Inflammatory macrophage treated with lipopolysaccharide for 4 hours (primary cell): ENCODE measurements at regions not wholly inside any gene's neighbourhood (a gene's known extent, or its start where the extent isn't known, plus 50 kb on each side); places are given as distances from the start of the nearest gene placed in this dataset.

Source experiments
- DNase-seq: peaks from one replicate; pipeline ENCODE4 v3.0.0-alpha.2; 2020

DNA sequence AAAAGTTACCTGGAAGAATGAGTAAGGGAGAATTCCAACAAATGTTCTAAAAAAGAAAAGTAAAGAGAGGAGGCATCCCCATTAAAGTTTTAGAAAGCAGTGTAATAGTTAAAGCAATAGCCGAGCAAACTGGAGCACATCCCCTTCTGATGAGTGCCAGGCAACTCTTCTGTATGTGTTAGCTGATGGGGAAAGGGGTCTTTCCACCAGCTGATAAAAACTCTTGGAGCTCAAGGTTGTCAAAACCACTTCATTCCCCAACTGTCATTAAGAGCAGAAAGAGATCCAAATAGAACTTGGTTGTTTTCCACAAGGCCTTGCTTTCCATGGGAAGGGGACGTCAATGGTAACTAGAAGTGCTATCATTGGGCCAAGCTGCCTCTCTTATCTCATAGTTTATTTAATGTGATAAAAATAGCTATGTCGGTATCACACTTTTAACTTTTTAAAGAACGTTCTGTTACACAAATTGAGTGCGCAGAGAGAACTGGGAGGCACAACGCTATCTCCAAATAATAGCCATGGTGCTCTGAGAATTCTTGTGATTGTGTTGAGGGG, 116.9 kb downstream of the POLR2M start:
- no peak for DNase-seq

DNA sequence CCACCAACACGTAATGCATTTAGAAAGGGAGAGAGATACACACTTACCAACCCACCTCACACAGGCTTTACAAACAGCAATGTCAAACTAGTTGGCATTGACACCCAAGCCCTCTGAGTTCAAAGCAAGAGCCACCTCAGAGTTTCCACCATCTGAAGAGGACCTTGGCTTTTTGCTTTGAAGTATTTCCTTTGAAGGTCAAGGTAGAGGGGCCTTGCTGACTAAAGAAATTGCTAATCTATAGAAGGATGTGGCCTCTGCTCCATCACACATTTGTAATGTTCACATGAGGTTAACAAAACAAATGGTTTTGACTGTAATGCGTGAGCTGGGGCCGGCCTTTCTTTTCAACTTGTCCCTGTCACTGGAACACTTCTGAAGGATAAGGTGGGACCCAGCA, 117.7 kb downstream of the POLR2M start:
- DNase-seq = no peak

DNA sequence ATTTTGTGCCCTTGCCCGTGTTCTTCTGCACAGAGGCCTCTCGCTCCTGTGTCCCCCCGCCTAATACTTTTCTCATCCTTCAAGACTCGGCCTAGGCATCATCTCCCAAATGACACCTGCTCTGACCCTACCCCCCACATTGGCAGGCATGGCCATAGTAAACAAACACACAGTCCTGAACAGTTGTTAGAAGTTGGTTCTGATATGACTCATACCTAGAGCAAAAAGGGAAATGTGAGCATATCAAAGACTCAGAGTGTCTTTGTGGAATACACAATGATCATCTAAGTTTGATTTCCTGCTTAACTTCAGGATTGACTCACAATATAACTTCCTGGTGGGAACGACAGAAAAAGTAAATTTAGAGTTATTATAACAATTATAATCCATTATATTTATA, 120.5 kb downstream of the POLR2M start:
- no peak for DNase-seq

DNA sequence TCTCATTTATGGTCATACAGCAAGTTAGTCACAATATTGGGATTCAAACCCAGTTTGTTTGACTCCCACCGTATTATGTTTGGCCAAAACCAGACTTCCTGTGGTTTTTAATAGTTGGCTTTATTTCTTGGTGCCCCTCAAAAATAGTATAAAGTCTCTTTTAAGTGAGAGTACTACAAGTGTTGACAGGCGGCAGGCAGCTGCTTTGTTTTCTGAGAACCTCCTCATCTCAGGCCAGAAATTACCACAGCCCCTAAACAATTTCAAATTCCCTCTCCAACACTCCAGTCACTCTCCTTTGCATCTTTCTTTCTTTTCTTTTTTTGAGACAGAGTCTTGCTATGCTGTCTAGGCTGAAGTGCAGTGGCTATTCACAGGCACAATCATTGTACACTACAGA, 121.5 kb downstream of the POLR2M start:
- no peak for DNase-seq

DNA sequence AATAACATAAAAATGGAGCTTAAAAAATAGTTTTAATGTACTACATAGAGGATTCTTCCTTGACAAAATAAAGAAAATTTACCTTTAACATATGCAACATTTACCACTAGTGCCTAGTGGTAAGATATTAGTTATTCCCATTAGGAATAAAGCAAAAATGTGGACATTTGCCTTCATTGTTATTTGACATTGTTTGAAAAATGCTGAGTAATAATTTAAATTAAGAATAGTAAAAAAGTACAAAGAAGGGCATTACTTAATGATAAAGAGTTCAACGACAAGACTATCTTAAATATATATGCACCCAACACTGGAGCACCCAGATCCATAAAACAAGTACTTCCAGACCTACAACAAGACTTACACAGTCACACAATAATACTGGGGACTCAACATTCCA, 125.7 kb downstream of the POLR2M start:
- DNase-seq = no peak

DNA sequence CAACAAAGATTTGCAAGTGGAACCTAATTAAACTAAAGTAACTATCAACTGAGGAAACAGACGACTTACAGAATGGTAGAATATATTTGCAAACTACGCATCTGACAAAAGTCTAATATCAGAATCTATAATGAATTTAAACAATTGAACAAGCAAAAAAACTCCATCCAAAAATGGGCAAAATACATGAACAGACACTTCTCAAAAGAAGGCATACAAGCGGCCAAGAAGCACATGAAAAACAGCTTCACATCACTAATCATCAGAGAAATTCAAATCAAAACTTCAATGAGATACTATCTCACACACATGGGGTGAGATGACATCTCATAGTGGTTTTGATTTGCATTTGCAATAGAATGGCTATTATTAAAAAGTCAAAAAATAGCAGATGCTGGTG, 128.6 kb downstream of the POLR2M start:
- DNase-seq = no peak

DNA sequence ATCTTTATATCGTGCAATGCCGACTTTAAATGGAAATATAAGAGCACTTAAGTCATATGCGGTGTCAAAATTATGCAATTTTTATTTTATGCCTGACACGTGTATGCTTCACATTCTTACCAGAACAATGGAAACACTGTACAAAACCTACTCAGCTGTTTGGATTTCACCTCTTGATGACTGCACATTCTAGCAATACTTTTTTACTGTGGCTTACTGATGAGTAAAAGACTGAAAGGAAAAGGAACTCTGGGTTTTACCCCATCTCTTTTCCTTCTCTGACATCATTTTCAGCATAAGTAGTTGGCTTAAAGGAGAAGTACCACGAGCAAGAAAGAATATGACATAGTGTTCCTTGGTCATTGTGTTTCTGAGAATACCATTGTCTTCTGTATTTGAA, 142.8 kb downstream of the POLR2M start:
- DNase-seq = peak; percentile 48

DNA sequence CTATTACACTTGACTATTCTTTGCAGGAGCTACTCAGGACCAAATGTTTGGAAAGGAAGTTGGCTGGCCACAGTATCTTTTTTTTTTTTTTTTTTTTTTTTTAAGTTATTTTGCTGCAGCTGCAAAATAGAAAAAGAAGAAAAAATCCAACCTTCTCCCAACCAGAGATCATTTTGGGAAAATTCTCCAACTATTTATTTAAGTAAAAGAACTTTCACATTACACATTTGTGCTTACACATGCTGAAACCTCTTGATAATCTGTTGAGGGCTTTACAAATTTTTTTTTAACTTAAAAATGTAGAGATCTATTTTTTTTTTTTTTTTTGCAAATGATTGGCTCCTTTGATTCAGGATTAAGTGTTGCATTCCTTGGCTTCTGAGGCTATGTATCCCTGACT, 148.0 kb downstream of the POLR2M start:
- no peak for DNase-seq

DNA sequence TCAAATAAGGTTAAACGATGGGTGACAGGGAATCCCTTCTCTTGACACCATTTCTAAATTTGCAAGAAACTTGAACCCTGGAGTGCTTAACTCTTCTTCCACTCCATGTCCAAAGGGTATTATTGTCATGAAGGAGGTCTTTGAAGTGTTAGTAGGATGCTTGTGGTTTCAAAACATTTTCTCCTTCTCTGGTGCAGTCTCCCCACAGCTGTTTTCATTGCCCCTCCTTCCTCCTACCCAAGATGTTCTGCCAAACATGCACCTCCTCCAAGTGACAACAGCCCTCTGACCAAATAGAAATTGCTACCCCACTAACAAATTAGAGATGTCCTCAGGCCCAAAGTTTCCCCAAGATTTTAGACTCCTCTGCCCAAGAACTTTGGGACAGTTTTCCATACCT, 151.4 kb downstream of the POLR2M start:
- DNase-seq = no peak

DNA sequence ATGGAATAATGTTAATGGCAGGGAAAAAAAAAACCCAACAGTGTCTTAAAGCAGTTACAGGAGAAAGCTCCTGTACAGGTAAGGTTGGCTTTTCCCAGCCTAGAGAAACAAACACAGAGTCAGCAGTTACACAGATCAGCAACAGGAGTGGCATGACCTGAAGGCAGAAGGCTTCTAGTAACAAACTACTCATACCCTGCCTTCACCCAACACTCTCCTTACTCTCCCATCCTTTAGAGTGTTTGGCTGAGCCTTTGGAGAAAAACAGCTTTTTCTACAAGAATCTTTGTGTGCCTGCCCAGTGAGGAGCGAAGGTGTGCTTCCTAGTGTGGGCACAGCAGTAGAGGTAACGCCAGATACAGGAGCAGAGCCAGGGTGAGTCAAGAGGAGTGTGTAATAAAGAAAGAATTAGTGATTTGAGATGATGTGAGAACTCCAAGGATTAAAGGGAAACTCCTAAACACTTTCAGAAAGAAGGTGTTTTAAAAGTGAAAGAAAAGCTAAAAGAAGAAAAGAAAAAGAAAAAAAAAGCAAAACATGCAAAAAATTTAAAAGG, 152.7 kb downstream of the POLR2M start:
- no peak for DNase-seq

DNA sequence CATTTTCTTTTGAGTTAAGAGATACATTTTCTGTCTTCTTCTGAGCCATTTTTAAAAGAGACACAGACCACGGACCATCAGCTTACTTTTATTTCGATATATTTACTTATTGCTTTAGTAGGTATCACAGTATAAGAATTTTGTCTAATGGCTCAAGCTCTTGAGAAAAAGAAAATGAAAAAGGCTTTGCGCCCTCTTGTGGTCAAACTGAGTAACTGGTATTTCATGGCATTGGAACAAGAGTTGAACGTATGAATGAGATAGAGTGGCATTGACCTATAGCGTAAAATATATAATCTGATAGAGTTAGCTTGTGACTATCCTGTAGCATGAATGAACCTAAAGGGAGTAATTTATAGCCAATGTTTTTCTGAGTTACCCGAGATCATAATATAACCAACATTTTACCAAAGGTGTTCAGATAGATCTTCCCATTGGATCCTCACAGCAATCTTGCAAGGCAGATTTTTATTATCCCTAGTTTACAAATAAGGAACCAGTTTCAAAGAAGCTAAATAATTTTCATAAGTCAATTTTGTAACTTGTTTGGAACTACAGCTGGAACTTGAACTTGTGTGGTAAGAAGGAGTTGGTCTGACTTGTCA, 154.6 kb downstream of the POLR2M start:
- peak; percentile 55 for DNase-seq

DNA sequence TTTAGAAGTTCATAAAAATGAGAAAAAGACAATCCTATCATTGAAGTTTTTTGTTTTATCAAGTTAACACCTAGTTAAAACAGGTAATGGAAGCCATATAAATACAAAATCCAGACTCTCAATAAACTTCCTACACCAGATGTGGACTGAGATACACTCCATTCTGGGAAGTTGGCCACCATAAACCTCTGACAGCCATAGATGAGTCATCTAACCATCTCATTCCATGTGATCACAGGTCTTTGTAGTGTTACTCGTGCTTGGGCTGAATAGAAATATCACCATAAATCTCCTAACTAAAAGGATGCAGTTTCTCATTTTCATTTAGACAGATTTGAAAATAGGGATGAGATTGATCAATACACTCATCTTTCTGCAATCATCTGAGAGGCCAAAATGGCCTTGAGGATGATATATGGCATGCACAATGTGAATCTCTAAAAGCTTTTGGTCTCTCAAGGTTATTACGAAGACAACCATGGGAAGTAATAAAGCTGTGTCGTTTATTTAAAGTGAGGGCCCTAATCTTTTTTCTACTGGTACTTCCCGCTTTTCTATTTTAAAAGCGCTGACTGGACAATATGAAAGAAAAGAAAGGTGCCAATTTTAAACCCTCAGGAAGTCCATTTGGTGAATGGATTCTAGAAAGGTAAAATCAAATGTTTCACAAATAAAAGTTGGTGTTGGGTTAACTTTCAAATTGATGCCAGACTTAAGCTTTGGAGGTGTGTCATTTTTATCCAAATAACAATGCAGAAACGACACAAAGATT, 155.5 kb downstream of the POLR2M start:
- peak; percentile 30 for DNase-seq

DNA sequence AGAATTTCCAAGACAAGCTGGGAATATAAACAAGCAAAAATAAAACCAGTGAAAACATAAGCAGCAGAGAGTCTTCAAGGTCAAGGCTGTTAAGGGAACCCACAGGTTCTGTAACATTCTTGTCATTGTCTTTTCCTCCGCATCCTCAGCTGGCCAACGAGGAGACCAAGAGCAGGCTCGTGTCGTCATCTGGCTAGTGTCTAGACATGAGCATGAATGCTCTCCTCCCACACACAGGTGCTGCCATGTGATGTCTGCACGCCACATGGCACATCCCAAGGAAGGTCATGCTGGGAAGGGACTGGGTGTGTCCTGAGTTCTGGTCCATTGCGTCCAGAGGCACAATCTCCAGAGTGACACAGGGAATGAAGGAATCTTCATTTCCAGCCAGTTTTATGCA, 156.2 kb downstream of the POLR2M start:
- DNase-seq = no peak

DNA sequence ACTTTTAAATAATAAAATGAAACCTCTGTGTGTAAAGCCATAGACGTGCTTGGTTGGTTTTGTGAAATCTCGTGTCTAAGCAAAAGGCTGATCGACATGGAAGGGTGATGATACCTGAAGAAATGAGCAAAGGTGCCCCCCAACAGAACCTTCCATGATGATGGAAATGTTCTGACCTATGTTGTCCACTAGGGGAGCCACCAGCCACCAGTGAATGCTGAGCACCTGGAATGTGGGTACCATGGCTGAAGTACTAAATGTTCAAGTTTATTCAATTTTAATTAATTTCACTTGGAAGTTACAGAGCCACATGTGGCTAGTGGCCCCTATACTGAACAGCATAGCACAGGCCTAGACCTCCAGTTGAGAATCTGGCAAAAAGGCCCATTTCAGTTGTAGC, 158.8 kb downstream of the POLR2M start:
- no peak for DNase-seq

DNA sequence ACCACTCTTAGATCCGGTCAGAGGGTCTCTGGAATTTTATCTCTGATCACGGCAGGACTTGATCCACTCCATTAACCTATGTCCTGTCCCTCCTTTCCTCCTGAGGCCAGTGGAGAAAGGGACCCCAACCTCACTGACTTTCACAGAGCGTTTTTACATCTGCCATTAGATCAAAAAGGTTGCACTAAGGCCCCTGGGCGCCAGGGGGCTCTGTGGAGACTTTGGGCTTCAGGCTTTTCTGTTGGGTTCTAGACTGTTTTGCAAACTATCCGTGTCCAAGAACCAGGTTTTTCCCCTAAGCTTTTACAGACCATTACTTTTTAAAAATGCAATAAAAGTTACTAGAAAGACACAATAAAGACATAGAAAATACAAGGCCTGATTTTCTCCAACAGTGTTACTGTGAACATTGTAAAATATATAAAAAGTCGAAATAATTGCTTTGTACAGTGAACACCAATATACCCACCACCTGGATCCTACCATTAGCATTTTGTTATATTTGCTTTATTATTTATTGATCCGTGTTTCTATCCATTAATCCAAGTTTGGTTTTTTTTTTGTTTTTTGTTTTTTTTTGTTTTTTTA, 159.7 kb downstream of the POLR2M start:
- DNase-seq = peak; percentile 65

DNA sequence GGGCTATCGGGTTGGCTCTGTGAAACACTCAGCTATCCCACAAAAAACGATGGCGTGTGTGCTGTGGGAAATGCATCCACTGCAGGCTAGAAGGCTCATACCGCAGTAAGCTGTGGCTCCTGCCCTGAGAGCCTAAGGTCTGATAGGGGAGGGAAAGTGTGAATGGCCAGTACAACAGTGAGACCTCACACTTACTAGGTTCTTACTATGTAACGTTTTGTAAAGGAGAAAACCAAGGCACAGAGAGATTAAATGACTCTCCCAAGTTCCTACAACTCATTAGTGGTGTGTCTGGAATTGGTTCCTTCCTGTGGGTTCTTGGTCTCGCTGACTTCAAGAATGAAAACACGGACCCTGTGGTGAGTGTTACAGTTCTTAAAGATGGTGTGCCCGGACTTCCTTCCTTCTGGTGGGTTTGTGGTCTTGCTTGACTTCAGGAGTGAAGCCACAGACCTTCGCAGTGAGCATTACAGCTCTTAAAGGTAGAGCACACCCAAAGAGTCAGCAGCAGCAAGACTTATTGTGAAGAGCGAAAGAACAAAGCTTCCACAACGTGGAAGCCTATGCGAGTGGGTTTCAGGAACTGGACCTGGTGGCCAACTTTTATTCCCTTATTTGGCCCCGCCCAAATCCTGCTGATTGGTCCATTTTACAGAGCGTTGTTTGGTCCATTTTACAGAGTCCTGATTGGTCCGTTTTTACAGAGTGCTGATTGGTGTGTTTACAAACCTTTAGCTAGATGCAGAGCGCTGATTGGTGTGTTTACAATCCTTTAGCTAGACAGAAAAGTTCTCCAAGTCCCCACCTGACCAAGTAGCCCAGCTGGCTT, 161.7 kb downstream of the POLR2M start:
- peak; percentile 0 for DNase-seq

DNA sequence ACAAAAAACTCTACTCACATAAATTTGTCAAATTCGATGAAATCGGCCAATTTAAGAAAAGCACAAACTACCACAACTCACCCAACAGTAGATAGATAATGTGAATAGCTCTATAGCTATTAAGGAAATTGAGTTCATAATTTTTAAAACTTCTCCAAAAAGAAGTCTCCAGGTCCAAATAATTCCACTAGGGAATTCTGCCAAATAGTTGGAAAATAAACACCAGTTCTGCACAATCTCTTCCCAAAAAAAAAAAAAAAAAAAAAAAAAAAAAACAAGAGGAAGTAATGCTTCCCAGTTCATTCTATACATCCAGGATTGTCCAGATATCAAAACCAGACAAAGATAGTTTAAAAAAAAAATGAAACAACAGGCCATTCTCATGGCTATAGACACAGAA, 164.2 kb downstream of the POLR2M start:
- DNase-seq = no peak

DNA sequence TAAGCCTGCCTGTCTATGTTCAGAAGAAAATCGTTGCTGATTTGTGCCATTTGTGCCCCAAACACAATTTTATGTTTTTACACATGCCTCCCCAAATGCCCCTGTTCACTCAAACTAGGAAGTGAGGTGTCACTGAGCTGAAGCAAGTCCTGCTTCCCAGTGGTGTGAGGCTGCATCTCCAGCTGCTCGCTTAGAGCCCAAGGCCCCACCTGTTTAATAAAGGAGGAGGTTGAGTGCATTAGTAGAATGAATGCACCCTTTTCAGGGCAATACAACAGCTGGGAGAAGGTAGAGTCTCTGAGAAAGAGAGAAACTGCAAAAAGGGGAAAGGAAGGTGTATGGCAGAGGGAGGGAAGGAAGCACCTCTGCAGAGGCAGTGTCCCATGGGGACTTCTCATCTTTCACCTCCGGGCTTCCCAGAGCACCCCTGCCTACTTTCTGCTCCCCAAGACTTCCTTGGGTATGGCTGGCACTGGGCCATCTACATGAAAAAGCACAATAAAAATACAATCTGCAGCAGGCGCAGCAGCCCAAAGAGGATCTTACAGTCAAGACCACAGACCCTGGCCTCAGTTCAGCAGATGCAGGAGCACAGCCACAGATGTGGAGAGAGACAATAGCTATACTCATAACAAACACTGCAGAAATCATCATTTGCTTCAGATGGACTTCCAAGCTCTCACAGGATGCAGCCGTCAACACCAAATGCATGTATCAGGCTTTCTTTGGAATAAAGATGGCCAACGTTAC, 165.9 kb downstream of the POLR2M start:
- no peak for DNase-seq

DNA sequence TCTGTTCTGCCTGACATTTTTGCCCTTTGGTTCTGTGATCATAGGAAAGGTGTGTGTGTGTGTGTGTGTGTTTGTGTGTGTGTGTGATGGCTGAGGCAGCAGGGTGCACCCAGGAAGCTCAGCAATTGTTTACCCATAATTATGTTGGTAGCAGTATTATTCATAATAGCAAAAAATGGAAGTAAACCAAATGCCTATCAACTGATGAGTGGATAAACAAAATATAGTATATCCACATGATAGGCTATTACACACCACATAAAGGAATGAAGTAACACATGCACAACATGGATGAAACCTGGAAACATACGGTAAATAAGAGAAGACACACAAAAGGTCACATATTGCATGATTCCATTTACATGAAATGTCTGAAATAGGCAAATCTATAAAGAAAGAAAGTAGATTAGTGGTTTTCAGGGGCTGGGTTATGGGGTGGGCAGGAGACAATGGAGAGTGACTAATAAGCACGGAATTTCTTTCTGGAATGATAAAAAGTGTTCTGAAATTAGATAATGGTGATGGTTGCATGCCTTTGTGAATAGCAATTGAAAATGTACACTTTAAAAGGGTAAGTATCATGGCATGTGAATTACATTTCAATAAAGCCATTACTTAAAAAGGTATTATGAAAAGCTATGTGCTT, 167.2 kb downstream of the POLR2M start:
- no peak for DNase-seq

DNA sequence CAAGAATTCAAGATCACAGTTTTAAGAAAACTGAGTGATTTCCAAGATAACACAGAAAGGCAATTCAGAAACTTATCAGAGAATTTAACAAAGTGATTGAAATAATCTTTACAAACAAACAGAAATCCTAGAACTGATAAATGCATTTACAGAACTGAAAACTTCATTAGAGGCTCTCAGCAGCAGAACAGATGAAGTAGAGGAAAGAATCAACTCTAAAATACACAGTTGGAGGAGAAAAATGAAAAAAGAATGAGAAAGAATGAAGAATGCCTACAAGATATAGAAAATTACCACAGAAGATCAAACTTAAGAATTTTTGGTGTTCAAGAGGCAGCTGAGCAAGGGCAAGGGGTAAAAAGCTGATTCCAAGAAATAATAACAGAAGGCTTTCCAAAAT, 168.8 kb downstream of the POLR2M start:
- no peak for DNase-seq

DNA sequence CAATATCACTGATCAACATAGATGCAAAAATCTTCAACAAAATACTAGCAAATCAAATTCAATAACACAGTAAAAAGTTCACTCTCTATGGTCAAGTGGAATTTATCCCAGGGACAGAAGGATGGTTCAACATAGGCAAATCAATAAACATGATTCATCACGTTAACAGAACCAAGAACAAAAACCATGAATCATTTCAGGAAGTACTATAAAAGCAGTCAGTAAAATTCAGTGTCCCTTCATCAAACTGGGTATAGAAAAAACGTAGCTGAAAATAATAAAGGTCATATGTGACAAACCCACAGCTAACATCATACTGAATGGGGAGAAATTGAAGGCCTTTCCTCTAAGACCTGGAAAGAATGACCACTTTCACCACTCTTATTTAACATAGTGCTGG, 172.1 kb downstream of the POLR2M start:
- no peak for DNase-seq

DNA sequence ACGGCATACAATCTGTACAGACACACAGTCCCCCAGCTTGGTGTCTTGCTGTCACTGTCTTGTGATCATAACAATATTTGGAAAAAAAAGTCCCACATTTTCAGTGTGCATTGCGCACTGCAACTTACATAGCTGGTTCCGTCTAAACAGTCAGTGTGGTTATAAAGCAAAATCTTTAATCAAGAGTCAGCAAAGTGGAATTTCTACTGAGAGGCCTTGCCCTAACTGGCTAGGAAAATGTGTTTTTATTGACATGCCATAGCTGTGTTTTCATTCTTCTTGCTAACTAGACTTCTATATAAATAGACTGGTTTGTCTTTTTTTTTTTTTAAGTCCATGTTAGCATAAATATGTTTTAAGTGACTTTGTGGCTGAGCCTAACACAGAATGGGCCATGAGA, 174.8 kb downstream of the POLR2M start:
- DNase-seq = no peak
